ENCODE measurements at regions not wholly inside any gene's neighbourhood (a gene's known extent, or its start where the extent isn't known, plus 50 kb on each side); places are given as distances from the start of the nearest gene placed in this dataset.

GRCh38 chr9:26665666-26666065 lies 226.9 kb downstream of the CAAP1 start:
- no peak for TF ChIP-seq CREB5 (CRISPR knock-in tag; IDR thresholded peaks at IDR 0.05; ENCODE audit: low read depth)
- TF ChIP-seq GLIS3 (CRISPR knock-in tag; IDR thresholded peaks at IDR 0.05), result no peak
- no peak for TF ChIP-seq ZNF8 (CRISPR knock-in tag; IDR thresholded peaks at IDR 0.05)
- no peak for TF ChIP-seq PATZ1 (CRISPR knock-in tag; IDR thresholded peaks at IDR 0.05; ENCODE audit: borderline replicate concordance)
- no peak for TF ChIP-seq RARB (CRISPR knock-in tag; IDR thresholded peaks at IDR 0.05)
- no peak for TF ChIP-seq ZNF70 (CRISPR knock-in tag; IDR thresholded peaks at IDR 0.05)
- TF ChIP-seq ZNF565 (CRISPR knock-in tag; conservative IDR thresholded peaks at IDR 0.05; ENCODE audit: low read depth), result no peak
- TF ChIP-seq ISL1 (CRISPR knock-in tag; IDR thresholded peaks at IDR 0.05), result no peak
- TF ChIP-seq ZFP30 (CRISPR knock-in tag; IDR thresholded peaks at IDR 0.05), result no peak
- no peak for TF ChIP-seq ZFP3 (CRISPR knock-in tag; IDR thresholded peaks at IDR 0.05)
- TF ChIP-seq ZC3H10 (CRISPR knock-in tag; IDR thresholded peaks at IDR 0.05), result no peak
- no peak for TF ChIP-seq CSDC2 (CRISPR knock-in tag; IDR thresholded peaks at IDR 0.05)
- TF ChIP-seq CSRNP3 (CRISPR knock-in tag; IDR thresholded peaks at IDR 0.05), result no peak
- no peak for TF ChIP-seq ARNTL (CRISPR knock-in tag; IDR thresholded peaks at IDR 0.05; ENCODE audit: borderline replicate concordance, low read depth)

Measured in SK-N-SH treated with all-trans-retinoic acid at 6 μM for 48 hours (cell line).